NCI-H345 (cell line): ENCODE measurements at regions not wholly inside any gene's neighbourhood (a gene's known extent, or its start where the extent isn't known, plus 50 kb on each side); places are given as distances from the start of the nearest gene placed in this dataset.
A peak's percentile ranks its signal among the peaks of the same experiment; 100 is the strongest.

ENCODE experiments used
- DNase-seq: peaks from one replicate; lab custom pipeline; 2025; lab: John Stamatoyannopoulos, UW

- DNase-seq: no peak
Observed at GRCh38 chr3:152959307-152959706, 124.4 kb downstream of the P2RY1 start.

- DNase-seq: no peak
Observed at GRCh38 chr3:152960684-152961083, 125.8 kb downstream of the P2RY1 start.

- no peak for DNase-seq
Observed at GRCh38 chr3:152961323-152961722, 126.4 kb downstream of the P2RY1 start.

GRCh38 chr3:152964911-152965609 lies 130.1 kb downstream of the P2RY1 start:
- DNase-seq: no peak

GRCh38 chr3:152968388-152969024 lies 133.6 kb downstream of the P2RY1 start:
- DNase-seq: no peak

- DNase-seq: no peak
Observed at GRCh38 chr3:152969557-152970300, 134.8 kb downstream of the P2RY1 start.

- no peak for DNase-seq
Observed at GRCh38 chr3:152970851-152971250, 135.9 kb downstream of the P2RY1 start.

- no peak for DNase-seq
Observed at GRCh38 chr3:152971880-152972279, 136.9 kb downstream of the P2RY1 start.

- no peak for DNase-seq
Observed at GRCh38 chr3:152973575-152973974, 138.6 kb downstream of the P2RY1 start.

GRCh38 chr3:152976239-152976638 lies 141.3 kb downstream of the P2RY1 start:
- no peak for DNase-seq

- no peak for DNase-seq
Observed at GRCh38 chr3:152977366-152977765, 142.4 kb downstream of the P2RY1 start.

- no peak for DNase-seq
Observed at GRCh38 chr3:152978152-152978551, 143.2 kb downstream of the P2RY1 start.

GRCh38 chr3:152997526-152997925 lies 162.6 kb downstream of the P2RY1 start:
- no peak for DNase-seq

- DNase-seq: no peak
Observed at GRCh38 chr3:152998591-152998990, 163.4 kb upstream of the RAP2B start.

GRCh38 chr3:153000325-153000724 lies 161.7 kb upstream of the RAP2B start:
- DNase-seq: no peak

GRCh38 chr3:153001210-153002078 lies 160.6 kb upstream of the RAP2B start:
- no peak for DNase-seq

GRCh38 chr3:153003441-153003840 lies 158.6 kb upstream of the RAP2B start:
- no peak for DNase-seq

- DNase-seq: no peak
Observed at GRCh38 chr3:153003862-153004261, 158.2 kb upstream of the RAP2B start.

GRCh38 chr3:153008226-153008625 lies 153.8 kb upstream of the RAP2B start:
- DNase-seq: no peak

- DNase-seq: no peak
Observed at GRCh38 chr3:153023896-153024295, 138.1 kb upstream of the RAP2B start.

- DNase-seq: peak; percentile 0
Observed at GRCh38 chr3:153026026-153026425, 136.0 kb upstream of the RAP2B start.

- DNase-seq: no peak
Observed at GRCh38 chr3:153028381-153028780, 133.6 kb upstream of the RAP2B start.
